Thyroid gland (tissue), 4 donors: ENCODE measurements at regions not wholly inside any gene's neighbourhood (a gene's known extent, or its start where the extent isn't known, plus 50 kb on each side); places are given as distances from the start of the nearest gene placed in this dataset.

Experiments
- DNase-seq, 2 donors: peaks; one replicate each; pipeline ENCODE4 v3.0.0-alpha.2; 2019
- H3K27ac ChIP-seq, 3 donors: fragments of 200-600 bp; sonication (generic); 1 replicate in 2 of 3; 2 replicates in 1 of 3; pipeline ENCODE4 v1.5.1; 2016 to 2019; ENCODE audit warnings: mild to moderate bottlenecking in 1 of 3, moderate library complexity in 1 of 3
- H3K27me3 ChIP-seq: fragments of 200-600 bp; sonication (generic); one replicate; pipeline ENCODE4 v1.5.1; 2019
- H3K36me3 ChIP-seq, 2 donors: fragments of 200-600 bp; sonication (generic); one replicate each; pipeline ENCODE4 v1.5.1; 2016 to 2019
- H3K4me1 ChIP-seq, 2 donors: fragments of 200-600 bp; sonication (generic); one replicate each; pipeline ENCODE4 v1.5.1; 2017 to 2019
- H3K4me3 ChIP-seq, 3 donors: fragments of 200-600 bp; sonication (generic); replicated peaks in 1 of 3; 1 replicate in 2 of 3; 2 replicates in 1 of 3; pipeline ENCODE4 v1.5.1; 2016; ENCODE audit warnings: mild to moderate bottlenecking in 1 of 3
- H3K9me3 ChIP-seq: fragments of 200-600 bp; sonication (generic); one replicate; pipeline ENCODE4 v1.5.1; 2017
- POLR2A ChIP-seq, 2 donors: fragments of 450-650 bp; IDR thresholded peaks; one replicate each; pipeline ENCODE4 v1.6.1; 2017; ENCODE audit warnings: antibody characterized with exemption in 2 of 2, mild to moderate bottlenecking in 2 of 2, moderate library complexity in 1 of 2
- WGBS, 2 donors: methylation state at CpG; one replicate each; pipeline ENCODE4 v1.1.5; 2017; 5-methylcytosine and 5-hydroxymethylcytosine counted together
- intact Hi-C: fragments of 100-400 bp; cut with DNase I; formaldehyde crosslinking; loops from one replicate; pipeline ENCODE4 v1.15.1; 2023
- TF ChIP-seq, protein P1 (sequence below), 6 experiments: fragments of 200-600 bp in 3 of 6; fragments of 450-650 bp in 3 of 6; sonication (generic) in 3 of 6; IDR thresholded peaks; one replicate each; pipeline ENCODE4 v1.5.1; 2016 to 2019; ENCODE audit warnings: antibody characterized with exemption in 6 of 6, mild to moderate bottlenecking in 2 of 6, inconsistent platforms in 1 of 6, moderate library complexity in 1 of 6

DNA sequence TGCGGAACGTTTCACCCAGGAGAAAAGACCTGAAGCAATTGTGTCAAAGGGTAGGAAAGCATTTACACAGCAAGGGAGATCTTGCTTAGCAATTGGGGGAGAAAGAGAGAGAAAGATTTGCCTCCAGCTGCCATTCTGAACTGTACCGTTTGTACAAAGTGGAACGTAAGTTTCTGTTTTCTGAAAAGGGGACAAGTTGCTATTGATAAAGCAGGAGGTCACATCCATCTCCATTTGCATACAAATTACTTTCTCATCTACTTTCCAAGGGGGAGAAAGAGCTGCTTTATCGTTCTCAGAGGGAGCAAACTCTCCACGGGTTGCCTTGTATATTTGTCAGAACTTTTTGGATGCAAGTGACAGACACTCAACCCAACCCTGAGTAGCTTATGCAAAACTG is 92.0 kb upstream of the CARD11 start:
- TF ChIP-seq POLR2A (IDR thresholded peaks at IDR 0.05): no peak
- TF ChIP-seq, protein P1, sequence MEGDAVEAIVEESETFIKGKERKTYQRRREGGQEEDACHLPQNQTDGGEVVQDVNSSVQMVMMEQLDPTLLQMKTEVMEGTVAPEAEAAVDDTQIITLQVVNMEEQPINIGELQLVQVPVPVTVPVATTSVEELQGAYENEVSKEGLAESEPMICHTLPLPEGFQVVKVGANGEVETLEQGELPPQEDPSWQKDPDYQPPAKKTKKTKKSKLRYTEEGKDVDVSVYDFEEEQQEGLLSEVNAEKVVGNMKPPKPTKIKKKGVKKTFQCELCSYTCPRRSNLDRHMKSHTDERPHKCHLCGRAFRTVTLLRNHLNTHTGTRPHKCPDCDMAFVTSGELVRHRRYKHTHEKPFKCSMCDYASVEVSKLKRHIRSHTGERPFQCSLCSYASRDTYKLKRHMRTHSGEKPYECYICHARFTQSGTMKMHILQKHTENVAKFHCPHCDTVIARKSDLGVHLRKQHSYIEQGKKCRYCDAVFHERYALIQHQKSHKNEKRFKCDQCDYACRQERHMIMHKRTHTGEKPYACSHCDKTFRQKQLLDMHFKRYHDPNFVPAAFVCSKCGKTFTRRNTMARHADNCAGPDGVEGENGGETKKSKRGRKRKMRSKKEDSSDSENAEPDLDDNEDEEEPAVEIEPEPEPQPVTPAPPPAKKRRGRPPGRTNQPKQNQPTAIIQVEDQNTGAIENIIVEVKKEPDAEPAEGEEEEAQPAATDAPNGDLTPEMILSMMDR (IDR thresholded peaks at IDR 0.05): no peak
- H3K4me3 ChIP-seq: no peak overlapping the region
- intact Hi-C loops: no loop called here
- H3K27ac ChIP-seq: no peak overlapping the region
- H3K27me3 ChIP-seq: no peaks in the 10 kb centered on the region
- WGBS, 2 donors: 61 to 69% methylated on average over 6 of the region's 6 CpGs
- no peak for DNase-seq
- no peaks in the 10 kb centered on the region for H3K4me1 ChIP-seq
- H3K36me3 ChIP-seq: no peaks in the 10 kb centered on the region
- H3K9me3 ChIP-seq: no peaks in the 10 kb centered on the region

DNA sequence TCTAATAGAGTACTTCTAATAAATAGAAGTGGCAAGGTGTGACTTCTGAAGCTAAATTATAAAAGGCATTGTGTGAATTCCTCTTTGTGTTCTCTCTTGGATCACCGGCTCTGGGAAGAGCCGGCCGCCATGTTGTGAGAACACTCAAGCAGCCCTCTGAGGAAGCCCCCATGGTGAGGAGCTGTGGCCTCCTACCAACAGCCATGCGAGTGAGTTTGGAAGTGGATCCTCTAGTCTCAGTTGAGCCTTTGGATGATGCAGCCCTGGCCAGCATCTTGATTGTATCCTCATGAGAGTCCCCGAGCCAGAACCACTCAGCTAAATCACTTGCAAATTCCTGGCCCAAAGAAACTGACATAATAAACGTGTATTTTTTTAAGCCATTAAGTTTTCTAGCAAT is 94.5 kb upstream of the CARD11 start:
- intact Hi-C loops: no loop called here
- Histone ChIP-seq H3K27ac (no peak overlapping the region), H3K27me3 (no peaks in the 10 kb centered on the region), H3K9me3 (no peaks in the 10 kb centered on the region), H3K36me3 (no peaks in the 10 kb centered on the region), H3K4me3 (no peak overlapping the region), H3K4me1 (no peaks in the 10 kb centered on the region)
- WGBS, 2 donors: 93 to 94% methylated on average over 6 of the region's 6 CpGs
- TF ChIP-seq POLR2A (IDR thresholded peaks at IDR 0.05): no peak
- TF ChIP-seq, protein P1 (IDR thresholded peaks at IDR 0.05): no peak
- no peak for DNase-seq

DNA sequence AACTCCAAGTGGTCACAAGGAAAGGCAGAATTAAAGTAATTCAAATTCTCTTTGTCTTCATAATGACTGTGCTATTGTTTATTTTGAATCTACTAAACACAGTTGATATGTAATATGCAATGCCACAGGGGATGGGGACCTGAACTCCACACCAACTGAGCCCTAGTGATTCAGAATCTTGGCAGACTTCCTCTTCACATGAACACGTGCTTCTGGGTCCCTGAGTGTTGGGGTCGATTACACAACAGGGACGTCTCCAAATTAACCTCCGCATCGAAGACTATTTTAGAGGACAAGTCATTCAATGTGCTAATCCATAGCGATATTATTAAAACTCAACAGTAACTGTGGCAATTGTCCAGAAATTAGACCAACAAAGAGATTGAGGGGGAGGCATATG is 95.3 kb upstream of the CARD11 start:
- Histone ChIP-seq H3K27ac (no peak overlapping the region), H3K9me3 (no peaks in the 10 kb centered on the region), H3K4me1 (no peaks in the 10 kb centered on the region), H3K36me3 (no peaks in the 10 kb centered on the region), H3K4me3 (no peak overlapping the region), H3K27me3 (no peaks in the 10 kb centered on the region)
- intact Hi-C loops: no loop called here
- 69 to 72% methylated on average over 6 of the region's 6 CpGs for WGBS, 2 donors
- no peak for TF ChIP-seq POLR2A (IDR thresholded peaks at IDR 0.05)
- TF ChIP-seq, protein P1 (IDR thresholded peaks at IDR 0.05): no peak
- DNase-seq: no peak

DNA sequence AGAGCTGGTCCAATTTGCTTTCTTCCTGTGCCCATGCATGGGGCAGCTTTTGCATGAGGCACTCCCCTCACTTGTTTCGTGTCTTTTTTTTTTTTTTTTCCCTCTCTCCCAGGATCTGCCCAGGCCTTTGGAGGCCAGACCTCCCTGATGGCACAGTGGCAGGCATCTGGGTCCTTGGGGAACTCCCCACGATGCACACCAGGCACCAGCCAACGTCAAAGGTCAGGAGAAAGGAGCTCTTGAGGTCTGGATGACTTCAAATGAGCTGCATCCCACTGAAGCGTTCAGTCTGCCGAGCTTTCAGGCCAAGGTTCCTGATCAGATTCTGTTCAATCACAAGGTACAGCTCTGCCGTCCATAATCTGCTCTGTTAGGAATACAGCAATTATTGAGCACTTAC is 97.2 kb upstream of the CARD11 start:
- TF ChIP-seq POLR2A (IDR thresholded peaks at IDR 0.05): no peak
- TF ChIP-seq, protein P1 (IDR thresholded peaks at IDR 0.05): no peak
- Histone ChIP-seq H3K9me3 (no peaks in the 10 kb centered on the region), H3K4me1 (no peaks in the 10 kb centered on the region), H3K27me3 (no peaks in the 10 kb centered on the region), H3K27ac (no peak overlapping the region), H3K36me3 (no peaks in the 10 kb centered on the region), H3K4me3 (no peak overlapping the region)
- no peak for DNase-seq
- intact Hi-C loops: no loop called here
- 39 to 43% methylated on average over 6 of the region's 6 CpGs for WGBS, 2 donors

DNA sequence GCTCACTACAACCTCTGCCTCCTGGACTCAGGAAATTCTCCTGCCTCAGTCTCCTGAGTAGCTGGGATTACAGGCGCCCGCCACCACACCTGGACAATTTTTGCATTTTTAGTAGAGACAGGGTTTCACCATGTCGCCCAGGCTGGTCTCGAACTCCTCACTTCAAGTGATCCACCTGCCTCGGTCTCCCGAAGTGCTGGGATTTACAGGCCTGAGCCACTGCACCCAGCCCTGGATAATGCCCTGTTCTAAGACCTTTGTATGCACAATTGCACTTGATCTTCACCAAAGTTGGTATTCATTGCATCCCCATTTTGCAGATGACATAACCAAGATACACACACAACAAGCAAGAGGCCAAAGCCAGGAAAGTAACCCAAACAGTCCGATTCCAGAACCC is 97.7 kb upstream of the CARD11 start:
- no peak for DNase-seq
- no peaks in the 10 kb centered on the region for H3K9me3 ChIP-seq
- no peaks in the 10 kb centered on the region for H3K36me3 ChIP-seq
- 94% methylated on average over 7 of the region's 7 CpGs for WGBS, 2 donors
- no peaks in the 10 kb centered on the region for H3K27me3 ChIP-seq
- intact Hi-C loops: no loop called here
- no peak overlapping the region for H3K4me3 ChIP-seq
- H3K27ac ChIP-seq: no peak overlapping the region
- no peak for TF ChIP-seq POLR2A (IDR thresholded peaks at IDR 0.05)
- TF ChIP-seq, protein P1 (IDR thresholded peaks at IDR 0.05): no peak
- no peaks in the 10 kb centered on the region for H3K4me1 ChIP-seq
